ENCODE measurements at regions not wholly inside any gene's neighbourhood (a gene's known extent, or its start where the extent isn't known, plus 50 kb on each side); places are given as distances from the start of the nearest gene placed in this dataset.

DNA sequence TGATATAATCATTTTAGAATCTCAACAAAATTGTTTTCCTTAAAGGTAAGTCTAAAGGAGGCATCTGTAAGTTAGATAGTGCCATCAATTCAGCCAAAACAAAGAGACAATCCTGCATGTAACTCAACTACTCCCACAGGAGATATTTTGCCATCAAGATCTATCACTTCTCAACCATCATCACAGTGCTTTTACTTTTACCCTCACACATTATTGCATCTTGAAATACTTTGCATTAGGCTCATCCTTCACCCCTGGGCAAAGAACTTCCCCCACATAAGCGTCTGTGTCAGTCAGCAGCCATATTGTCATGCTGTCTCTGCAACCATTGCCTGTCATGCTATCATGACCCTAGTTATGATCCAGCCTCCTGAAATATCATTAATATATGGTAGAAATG lies 54.9 kb upstream of the NLGN1 start:
- no peaks in the 10 kb centered on the region for H3K4me1 ChIP-seq (ENCODE audit: insufficient read depth)
- no peak overlapping the region for H2AFZ ChIP-seq
- in situ Hi-C loops (cut with MboI) = no loop called here
- H3K4me3 ChIP-seq = no peak overlapping the region
- no peaks in the 10 kb centered on the region for H3K79me2 ChIP-seq (ENCODE audit: insufficient read depth)
- WGBS, 2 experiments (ENCODE audit: low coverage in 1 of 2, low lambda C conversion rate in 2 of 2, missing lambda C conversion rate in 2 of 2) = 70 to 85% methylated on average over 1 of the region's 1 CpG
- no peak overlapping the region for H3K4me2 ChIP-seq (ENCODE audit: unreplicated experiment)
- no peaks in the 10 kb centered on the region for H3K9me3 ChIP-seq (ENCODE audit: low read depth)
- no peaks in the 10 kb centered on the region for H3F3A ChIP-seq (ENCODE audit: insufficient read depth)
- DNase-seq = no peak
- H3K9ac ChIP-seq = no peak overlapping the region
- H3K36me3 ChIP-seq (ENCODE audit: low read depth) = no peaks in the 10 kb centered on the region
- no peaks in the 10 kb centered on the region; the same call in 1 of the 2 replicates for H3K9me2 ChIP-seq (ENCODE audit: insufficient read depth)
- TF ChIP-seq EZH2phosphoT487 (IDR thresholded peaks at IDR 0.05; ENCODE audit: insufficient read depth, low read depth) = no peak
- no peak for TF ChIP-seq EZH2 (IDR thresholded peaks at IDR 0.05; ENCODE audit: insufficient read depth, poor library complexity, severe bottlenecking)
- no peaks in the 10 kb centered on the region for H3K27me3 ChIP-seq (replicated peaks; ENCODE audit: insufficient read depth)
- H3K27ac ChIP-seq = no peak overlapping the region
- no peaks in the 10 kb centered on the region for H4K20me1 ChIP-seq (ENCODE audit: insufficient read depth)

DNA sequence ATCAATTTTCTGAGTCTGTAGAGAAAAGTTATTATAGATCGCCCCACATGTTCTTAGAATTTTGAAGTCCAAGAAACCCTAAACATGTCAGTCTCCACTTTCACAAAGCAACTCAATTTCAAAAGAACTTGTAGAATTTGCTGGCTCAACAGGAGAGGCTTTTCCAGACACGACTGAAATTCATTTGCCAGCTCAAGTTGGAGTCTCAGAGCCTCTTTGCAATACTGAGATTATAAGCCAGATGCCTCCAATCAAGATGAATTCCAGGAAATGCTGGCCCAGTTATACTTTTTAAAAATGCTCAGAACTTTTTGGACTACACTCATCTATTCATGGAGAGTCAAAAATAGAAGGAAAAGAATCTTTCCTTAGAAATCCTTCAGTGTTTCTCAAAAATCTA lies 56.9 kb upstream of the NLGN1 start:
- TF ChIP-seq EZH2phosphoT487 (IDR thresholded peaks at IDR 0.05; ENCODE audit: insufficient read depth, low read depth) = no peak
- no peak for TF ChIP-seq EZH2 (IDR thresholded peaks at IDR 0.05; ENCODE audit: insufficient read depth, poor library complexity, severe bottlenecking)
- H3K27ac ChIP-seq = no peak overlapping the region
- no peaks in the 10 kb centered on the region for H3K27me3 ChIP-seq (replicated peaks; ENCODE audit: insufficient read depth)
- no peaks in the 10 kb centered on the region; the same call in 1 of the 2 replicates for H3K9me2 ChIP-seq (ENCODE audit: insufficient read depth)
- no peak overlapping the region for H3K9ac ChIP-seq
- no peak overlapping the region for H2AFZ ChIP-seq
- no peaks in the 10 kb centered on the region for H3K79me2 ChIP-seq (ENCODE audit: insufficient read depth)
- no peak overlapping the region for H3K4me2 ChIP-seq (ENCODE audit: unreplicated experiment)
- no peaks in the 10 kb centered on the region for H4K20me1 ChIP-seq (ENCODE audit: insufficient read depth)
- H3K36me3 ChIP-seq (ENCODE audit: low read depth) = no peaks in the 10 kb centered on the region
- in situ Hi-C loops (cut with MboI) = no loop called here
- no peaks in the 10 kb centered on the region for H3F3A ChIP-seq (ENCODE audit: insufficient read depth)
- H3K4me1 ChIP-seq (ENCODE audit: insufficient read depth) = no peaks in the 10 kb centered on the region
- H3K4me3 ChIP-seq = no peak overlapping the region
- no peak for DNase-seq
- H3K9me3 ChIP-seq (ENCODE audit: low read depth) = no peaks in the 10 kb centered on the region
- 0% methylated on average over 2 of the region's 2 CpGs for WGBS, 2 experiments (ENCODE audit: low coverage in 1 of 2, low lambda C conversion rate in 2 of 2, missing lambda C conversion rate in 2 of 2)

DNA sequence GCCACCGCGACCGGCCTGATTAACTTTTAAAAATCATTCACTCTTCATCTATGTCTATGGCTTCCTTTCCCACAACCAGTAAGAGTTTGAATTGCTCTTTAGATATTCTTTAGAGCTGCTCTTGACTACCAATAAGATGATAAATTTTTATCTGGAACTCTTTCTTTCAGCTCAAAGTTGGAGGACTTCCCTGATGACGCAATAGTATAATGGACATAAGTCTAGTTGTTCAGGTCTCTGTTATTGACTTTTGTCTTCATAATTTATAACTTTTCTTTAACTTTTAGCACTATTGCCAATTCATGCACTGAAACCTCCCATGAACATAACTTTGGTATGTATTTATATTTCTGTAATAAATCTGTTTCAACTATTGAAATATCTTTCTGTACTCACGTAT lies 61.3 kb upstream of the NLGN1 start:
- no peaks in the 10 kb centered on the region for H3F3A ChIP-seq (ENCODE audit: insufficient read depth)
- no peak for DNase-seq
- no peak overlapping the region for H3K4me3 ChIP-seq
- no peak overlapping the region for H3K27ac ChIP-seq
- no peaks in the 10 kb centered on the region for H3K9me3 ChIP-seq (ENCODE audit: low read depth)
- no peaks in the 10 kb centered on the region for H4K20me1 ChIP-seq (ENCODE audit: insufficient read depth)
- H3K9ac ChIP-seq = no peak overlapping the region
- no peak overlapping the region for H2AFZ ChIP-seq
- H3K27me3 ChIP-seq (replicated peaks; ENCODE audit: insufficient read depth) = no peaks in the 10 kb centered on the region
- in situ Hi-C loops (cut with MboI) = no loop called here
- no peak overlapping the region for H3K4me2 ChIP-seq (ENCODE audit: unreplicated experiment)
- no peaks in the 10 kb centered on the region for H3K36me3 ChIP-seq (ENCODE audit: low read depth)
- 66 to 79% methylated on average over 5 of the region's 5 CpGs for WGBS, 2 experiments (ENCODE audit: low coverage in 1 of 2, low lambda C conversion rate in 2 of 2, missing lambda C conversion rate in 2 of 2)
- H3K79me2 ChIP-seq (ENCODE audit: insufficient read depth) = no peaks in the 10 kb centered on the region
- TF ChIP-seq EZH2 (IDR thresholded peaks at IDR 0.05; ENCODE audit: insufficient read depth, poor library complexity, severe bottlenecking) (no peak), EZH2phosphoT487 (IDR thresholded peaks at IDR 0.05; ENCODE audit: insufficient read depth, low read depth) (no peak)
- no peaks in the 10 kb centered on the region; the same call in 1 of the 2 replicates for H3K9me2 ChIP-seq (ENCODE audit: insufficient read depth)
- no peaks in the 10 kb centered on the region for H3K4me1 ChIP-seq (ENCODE audit: insufficient read depth)

DNA sequence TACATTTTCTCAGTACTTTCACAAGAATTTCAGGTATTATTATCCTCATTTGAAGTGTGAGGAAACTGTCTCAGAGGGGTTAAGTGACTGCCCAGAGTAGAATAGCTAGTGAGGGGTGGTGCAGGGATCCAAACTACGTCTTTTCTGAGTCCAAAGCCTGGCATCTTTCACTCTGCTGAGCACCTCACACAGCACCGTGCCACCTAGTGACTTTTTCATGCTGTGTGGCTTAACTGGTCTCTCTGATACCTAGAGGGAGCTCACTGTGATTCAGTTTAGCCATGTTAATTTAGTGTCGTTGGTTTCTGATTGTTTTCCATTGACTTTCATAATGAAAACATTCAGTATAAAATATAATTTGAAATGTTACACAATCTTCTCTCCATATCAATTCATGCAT lies 91.4 kb upstream of the NLGN1 start:
- Histone ChIP-seq H3K4me2 (ENCODE audit: unreplicated experiment) (no peak overlapping the region), H3K27ac (no peak overlapping the region), H3K4me1 (ENCODE audit: insufficient read depth) (no peaks in the 10 kb centered on the region), H3K36me3 (ENCODE audit: low read depth) (no peaks in the 10 kb centered on the region), H3K27me3 (replicated peaks; ENCODE audit: insufficient read depth) (no peaks in the 10 kb centered on the region; the same call in 1 of the 2 replicates), H3F3A (ENCODE audit: insufficient read depth) (no peaks in the 10 kb centered on the region), H4K20me1 (ENCODE audit: insufficient read depth) (no peaks in the 10 kb centered on the region), H2AFZ (no peak overlapping the region), H3K79me2 (ENCODE audit: insufficient read depth) (no peaks in the 10 kb centered on the region), H3K4me3 (no peak overlapping the region), H3K9ac (no peak overlapping the region), H3K9me2 (ENCODE audit: insufficient read depth) (no peaks in the 10 kb centered on the region), H3K9me3 (ENCODE audit: low read depth) (no peaks in the 10 kb centered on the region)
- no peak for DNase-seq
- WGBS, 2 experiments (ENCODE audit: low coverage in 1 of 2, low lambda C conversion rate in 2 of 2, missing lambda C conversion rate in 2 of 2) = 4 to 7% methylated on average over 3 of the region's 3 CpGs
- in situ Hi-C loops (cut with MboI) = no loop called here
- TF ChIP-seq EZH2 (IDR thresholded peaks at IDR 0.05; ENCODE audit: insufficient read depth, poor library complexity, severe bottlenecking) (no peak), EZH2phosphoT487 (IDR thresholded peaks at IDR 0.05; ENCODE audit: insufficient read depth, low read depth) (no peak)
